Retinal pigment epithelial cell (primary cell): ENCODE measurements at regions not wholly inside any gene's neighbourhood (a gene's known extent, or its start where the extent isn't known, plus 50 kb on each side); places are given as distances from the start of the nearest gene placed in this dataset.
A peak's percentile ranks its signal among the peaks of the same experiment; 100 is the strongest.

Experiments
- DNase-seq: peaks from one replicate; pipeline ENCODE4 v3.0.0-alpha.2; 2010; ENCODE audit warnings: low read depth
- H3K4me3 ChIP-seq: 2 replicates; pipeline ENCODE4 v1.5.1; 2011; ENCODE audit warnings: mild to moderate bottlenecking, low read length, control low read depth, moderate library complexity
- CTCF ChIP-seq: conservative IDR thresholded peaks from 2 replicates; pipeline ENCODE4 v1.5.1; 2011; ENCODE audit warnings: low read depth, low read length, control low read depth, inconsistent platforms

- no peak for DNase-seq
- no peak for TF ChIP-seq CTCF
- H3K4me3 ChIP-seq, result no peak overlapping the region
Observed at GRCh38 chr1:222910699-222911098, 95.9 kb downstream of the DISP1 start.

- TF ChIP-seq CTCF, result no peak
- DNase-seq, result peak; percentile 55
Observed at GRCh38 chr1:222911866-222912265, 97.0 kb downstream of the DISP1 start.

DNA sequence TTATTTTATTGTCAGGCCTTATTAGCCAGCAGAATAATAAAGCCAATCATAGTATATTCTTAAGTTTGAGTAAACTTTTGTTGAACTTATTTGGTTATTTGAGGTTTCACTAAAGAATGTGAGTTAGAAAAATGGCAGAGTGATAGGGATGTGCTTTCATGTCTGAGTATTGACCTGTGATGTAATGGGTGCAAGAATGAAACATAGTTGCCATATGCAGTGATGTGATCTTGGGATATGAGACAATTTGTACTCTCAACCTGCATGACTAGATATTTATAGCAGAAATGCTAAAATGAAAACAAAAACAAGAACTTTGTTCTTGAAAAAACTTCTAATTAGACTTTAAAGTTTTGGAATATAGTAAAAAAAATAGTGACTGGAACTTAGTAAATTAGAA lies 97.9 kb downstream of the DISP1 start:
- TF ChIP-seq CTCF, result no peak
- no peak for DNase-seq
- H3K4me3 ChIP-seq, result no peak overlapping the region

More at GRCh38 chr1:222911866-222912265, 97.0 kb downstream of the DISP1 start:
- H3K4me3 ChIP-seq, result no peak overlapping the region

- H3K4me3 ChIP-seq, result no peak overlapping the region
- no peak for DNase-seq
- no peak for TF ChIP-seq CTCF
Observed at GRCh38 chr1:222914861-222915632, 100.2 kb downstream of the DISP1 start.

DNA sequence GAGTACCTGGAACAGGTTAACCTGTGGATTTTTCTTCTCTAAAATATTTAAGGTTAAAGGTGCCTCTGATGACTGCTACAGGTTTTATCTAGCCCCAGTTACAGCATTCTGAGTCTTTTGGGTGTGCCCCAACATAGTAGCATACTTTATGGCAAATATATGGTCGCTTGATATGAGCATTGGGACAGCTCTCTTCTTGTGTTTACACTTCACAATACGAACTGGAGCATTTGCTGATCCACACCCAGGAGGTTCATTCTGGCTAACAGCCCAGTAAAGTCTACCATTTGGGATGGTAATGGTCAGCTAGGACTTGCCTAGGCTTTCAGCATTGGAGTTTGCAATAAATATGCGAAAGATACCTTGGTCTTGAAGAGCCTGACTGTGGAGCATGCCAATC lies 101.3 kb downstream of the DISP1 start:
- TF ChIP-seq CTCF, result no peak
- H3K4me3 ChIP-seq, result no peak overlapping the region
- no peak for DNase-seq

- no peak for TF ChIP-seq CTCF
- no peak overlapping the region for H3K4me3 ChIP-seq
- DNase-seq, result no peak
Observed at GRCh38 chr1:222918801-222919477, 104.1 kb downstream of the DISP1 start.

DNA sequence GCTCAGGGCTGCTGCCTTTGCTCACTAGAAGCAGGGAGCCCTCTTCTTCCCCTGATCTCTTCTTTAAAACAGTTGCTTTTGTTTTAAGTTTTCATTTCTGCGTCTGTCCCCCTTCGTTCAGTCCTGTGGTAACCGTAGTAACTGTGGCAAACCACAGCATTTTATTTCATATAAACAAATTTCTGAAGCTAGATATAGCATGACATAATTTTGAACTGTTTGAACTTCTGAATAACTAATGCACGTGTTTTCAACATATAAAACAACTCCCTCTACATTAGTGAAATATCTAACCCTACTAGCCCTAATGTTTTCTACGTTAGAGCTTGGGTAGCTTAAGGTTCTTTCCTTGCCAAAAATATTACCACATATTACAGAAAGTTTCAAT lies 104.6 kb downstream of the DISP1 start:
- no peak for TF ChIP-seq CTCF
- DNase-seq, result no peak
- H3K4me3 ChIP-seq, result no peak overlapping the region
